ENCODE measurements at regions not wholly inside any gene's neighbourhood (a gene's known extent, or its start where the extent isn't known, plus 50 kb on each side); places are given as distances from the start of the nearest gene placed in this dataset.
A peak's percentile ranks its signal among the peaks of the same experiment; 100 is the strongest.
"Not testable (repeated sequence)": the region's sequence is repeated elsewhere in the genome, so short reads cannot be mapped to it uniquely, and the experiment has no call there.

DNA sequence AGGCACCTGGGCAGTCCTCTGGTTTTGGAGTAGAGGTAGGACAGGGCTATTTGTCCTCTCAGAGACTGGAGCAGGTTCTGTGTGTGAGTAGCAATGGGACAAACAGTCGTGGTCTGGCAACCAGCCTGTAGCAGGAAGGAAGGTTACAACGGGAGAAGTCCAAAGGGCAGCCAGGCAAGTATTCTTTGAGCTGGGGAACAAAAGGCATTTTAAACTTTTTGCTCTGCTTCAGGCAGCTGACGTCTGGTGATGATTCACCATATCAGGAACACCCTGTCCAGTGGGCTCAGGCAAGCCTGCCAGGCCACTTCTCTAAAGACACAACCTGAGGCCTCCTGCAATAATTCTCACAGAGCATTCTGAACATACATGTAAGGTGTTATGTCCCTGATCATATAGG, 215.8 kb downstream of the FAM72C start:
- H3K27ac ChIP-seq; H3K36me3 ChIP-seq (ENCODE audit: low read depth); H3K9ac ChIP-seq; DNase-seq; H3F3A ChIP-seq (ENCODE audit: insufficient read depth); H3K4me1 ChIP-seq (ENCODE audit: insufficient read depth); H3K9me2 ChIP-seq (ENCODE audit: insufficient read depth); H3K27me3 ChIP-seq (replicated peaks; ENCODE audit: insufficient read depth); H2AFZ ChIP-seq; H4K20me1 ChIP-seq (ENCODE audit: insufficient read depth); H3K9me3 ChIP-seq (ENCODE audit: low read depth); H3K4me2 ChIP-seq (ENCODE audit: unreplicated experiment); H3K4me3 ChIP-seq; H3K79me2 ChIP-seq (ENCODE audit: insufficient read depth); in situ Hi-C loops (cut with MboI): not testable (repeated sequence)
- WGBS, 2 experiments (ENCODE audit: low coverage in 1 of 2, low lambda C conversion rate in 2 of 2, missing lambda C conversion rate in 2 of 2): 14 to 25% methylated on average over 1 of the region's 3 CpGs

DNA sequence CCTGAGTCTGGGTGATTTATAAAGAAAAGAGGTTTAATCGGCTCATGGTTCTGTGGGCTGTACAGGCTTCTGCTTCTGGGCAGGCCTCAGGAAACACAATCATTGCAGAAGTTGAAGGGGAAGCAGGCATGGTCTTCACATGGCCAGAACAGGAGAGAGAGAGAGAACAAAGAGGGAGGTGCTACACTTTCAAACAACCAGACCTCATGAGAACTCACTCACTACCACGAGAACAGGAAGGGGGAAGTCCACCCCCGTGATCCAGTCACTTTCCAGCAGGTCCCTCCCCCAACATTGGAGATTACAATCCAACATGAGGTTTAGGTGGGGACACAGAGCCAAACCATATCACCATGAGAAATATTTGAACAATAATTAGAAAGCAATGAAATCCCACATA, 222.9 kb downstream of the FAM72C start:
- no peaks in the 10 kb centered on the region for H3K27me3 ChIP-seq (replicated peaks; ENCODE audit: insufficient read depth)
- H3K9me2 ChIP-seq (ENCODE audit: insufficient read depth): no peaks in the 10 kb centered on the region
- 10 to 38% methylated on average over 2 to 3 of the region's 3 CpGs for WGBS, 2 experiments (ENCODE audit: low coverage in 1 of 2, low lambda C conversion rate in 2 of 2, missing lambda C conversion rate in 2 of 2)
- H4K20me1 ChIP-seq (ENCODE audit: insufficient read depth): no peaks in the 10 kb centered on the region
- no peaks in the 10 kb centered on the region for H3K9me3 ChIP-seq (ENCODE audit: low read depth)
- TF ChIP-seq EZH2 (IDR thresholded peaks at IDR 0.05; ENCODE audit: insufficient read depth, poor library complexity, severe bottlenecking) (no peak), EZH2phosphoT487 (IDR thresholded peaks at IDR 0.05; ENCODE audit: insufficient read depth, low read depth) (no peak)
- no peak for DNase-seq
- H3K4me1 ChIP-seq (ENCODE audit: insufficient read depth): no peaks in the 10 kb centered on the region
- H3F3A ChIP-seq (ENCODE audit: insufficient read depth): no peaks in the 10 kb centered on the region
- no peak overlapping the region for H3K9ac ChIP-seq
- in situ Hi-C loops (cut with MboI): no loop called here
- H3K27ac ChIP-seq: no peak overlapping the region
- no peaks in the 10 kb centered on the region for H3K79me2 ChIP-seq (ENCODE audit: insufficient read depth)
- H3K36me3 ChIP-seq (ENCODE audit: low read depth): no peaks in the 10 kb centered on the region
- no peak overlapping the region for H3K4me3 ChIP-seq
- H2AFZ ChIP-seq: no peak overlapping the region
- no peak overlapping the region for H3K4me2 ChIP-seq (ENCODE audit: unreplicated experiment)

DNA sequence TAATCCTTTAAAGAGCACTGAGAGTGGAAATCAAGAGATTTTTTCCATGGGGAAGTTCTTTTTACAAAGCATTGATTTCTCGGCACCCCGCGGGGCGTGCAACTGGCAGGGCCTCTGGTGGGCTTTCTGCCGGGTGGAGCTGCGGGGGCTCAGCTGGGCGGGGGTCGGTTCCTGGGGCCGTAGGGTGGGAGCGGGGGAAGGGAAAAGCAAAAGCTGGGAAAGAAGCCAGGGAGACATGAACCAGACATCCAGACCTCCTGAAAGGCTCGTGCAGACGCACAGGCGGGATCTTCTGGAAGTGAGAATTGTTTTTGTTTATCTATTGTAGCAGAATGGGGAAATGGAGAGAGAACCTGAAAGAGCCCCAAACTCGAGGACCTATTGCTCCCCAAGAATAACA, 235.2 kb downstream of the FAM72C start:
- in situ Hi-C loops (cut with MboI): no loop called here
- TF ChIP-seq EZH2phosphoT487 (IDR thresholded peaks at IDR 0.05; ENCODE audit: insufficient read depth, low read depth) (no peak), EZH2 (IDR thresholded peaks at IDR 0.05; ENCODE audit: insufficient read depth, poor library complexity, severe bottlenecking) (no peak)
- Histone ChIP-seq H2AFZ (no peak overlapping the region), H3K4me2 (ENCODE audit: unreplicated experiment) (no peak overlapping the region), H3K36me3 (ENCODE audit: low read depth) (no peaks in the 10 kb centered on the region), H3K9me3 (ENCODE audit: low read depth) (no peaks in the 10 kb centered on the region), H3K27ac (no peak overlapping the region), H3K9me2 (ENCODE audit: insufficient read depth) (no peaks in the 10 kb centered on the region), H4K20me1 (ENCODE audit: insufficient read depth) (no peaks in the 10 kb centered on the region), H3F3A (ENCODE audit: insufficient read depth) (no peaks in the 10 kb centered on the region), H3K79me2 (ENCODE audit: insufficient read depth) (no peaks in the 10 kb centered on the region), H3K4me1 (ENCODE audit: insufficient read depth) (no peaks in the 10 kb centered on the region), H3K4me3 (no peak overlapping the region), H3K27me3 (replicated peaks; ENCODE audit: insufficient read depth) (no peaks in the 10 kb centered on the region), H3K9ac (no peak overlapping the region)
- DNase-seq: no peak
- 0 to 1% methylated on average over 7 to 14 of the region's 14 CpGs for WGBS, 2 experiments (ENCODE audit: low coverage in 1 of 2, low lambda C conversion rate in 2 of 2, missing lambda C conversion rate in 2 of 2)

DNA sequence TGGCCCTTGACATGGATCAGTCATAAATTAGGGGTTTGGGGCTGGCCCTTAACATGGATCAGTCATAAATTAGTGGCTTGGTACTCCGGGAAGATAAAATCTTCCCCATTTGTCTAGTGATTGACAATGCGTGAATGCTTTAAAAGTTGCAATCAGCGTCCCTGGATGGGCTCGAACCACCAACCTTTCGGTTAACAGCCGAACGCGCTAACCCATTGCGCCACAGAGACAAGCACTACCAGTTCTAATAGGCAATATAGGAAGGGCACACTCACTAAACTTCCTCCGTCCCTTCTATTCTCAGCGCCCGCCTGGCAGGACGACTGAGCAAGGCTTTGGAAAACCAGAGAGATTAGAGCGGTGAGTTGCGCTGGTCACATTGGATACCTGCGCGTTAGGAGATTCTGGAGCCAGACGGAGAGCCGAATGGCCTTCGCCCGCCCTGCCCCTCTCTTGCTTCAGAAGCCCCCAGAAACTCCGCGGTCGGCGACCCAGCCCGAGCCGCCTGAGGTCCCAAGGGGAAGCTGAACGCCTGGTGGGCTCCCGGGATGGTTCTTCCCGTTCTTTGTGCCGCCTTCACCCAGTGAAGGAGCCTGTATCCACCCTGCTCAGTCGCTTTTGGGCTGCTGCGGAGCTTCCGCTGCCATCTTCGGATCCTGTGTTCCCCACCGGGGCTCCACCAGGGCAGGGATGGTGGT, 235.9 kb downstream of the FAM72C start:
- Histone ChIP-seq H3F3A (ENCODE audit: insufficient read depth) (no peaks in the 10 kb centered on the region), H3K9me2 (ENCODE audit: insufficient read depth) (no peaks in the 10 kb centered on the region), H3K9ac (no peak overlapping the region), H3K79me2 (ENCODE audit: insufficient read depth) (no peaks in the 10 kb centered on the region), H3K4me3 (no peak overlapping the region), H2AFZ (no peak overlapping the region), H3K4me2 (ENCODE audit: unreplicated experiment) (no peak overlapping the region), H3K4me1 (ENCODE audit: insufficient read depth) (no peaks in the 10 kb centered on the region), H3K9me3 (ENCODE audit: low read depth) (no peaks in the 10 kb centered on the region), H3K36me3 (ENCODE audit: low read depth) (no peaks in the 10 kb centered on the region), H4K20me1 (ENCODE audit: insufficient read depth) (no peaks in the 10 kb centered on the region), H3K27me3 (replicated peaks; ENCODE audit: insufficient read depth) (no peaks in the 10 kb centered on the region), H3K27ac (no peak overlapping the region)
- 1 to 3% methylated on average over 16 to 26 of the region's 36 CpGs for WGBS, 2 experiments (ENCODE audit: low coverage in 1 of 2, low lambda C conversion rate in 2 of 2, missing lambda C conversion rate in 2 of 2)
- TF ChIP-seq EZH2 (IDR thresholded peaks at IDR 0.05; ENCODE audit: insufficient read depth, poor library complexity, severe bottlenecking) (no peak), EZH2phosphoT487 (IDR thresholded peaks at IDR 0.05; ENCODE audit: insufficient read depth, low read depth) (no peak)
- in situ Hi-C loops (cut with MboI): no loop called here
- DNase-seq: peak; percentile 32

DNA sequence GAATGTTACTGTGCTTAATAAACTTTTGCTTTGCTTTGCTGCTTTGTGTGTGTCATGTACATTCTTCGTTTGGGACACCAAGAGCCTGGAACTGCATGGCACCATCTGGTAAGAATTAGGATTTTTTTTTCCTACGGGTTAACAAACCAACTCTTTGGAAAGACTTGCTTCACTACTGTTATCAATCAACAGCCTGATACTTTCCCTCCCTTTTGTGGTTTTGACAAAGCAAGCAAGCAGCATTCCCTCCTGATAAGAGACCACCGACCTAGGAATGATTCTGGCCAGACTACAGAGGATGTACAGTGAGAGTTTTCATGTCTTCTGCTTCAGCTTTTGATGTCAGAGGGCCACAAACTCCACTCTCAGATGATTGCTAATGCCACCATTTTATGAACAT, 237.5 kb downstream of the FAM72C start:
- DNase-seq; in situ Hi-C loops (cut with MboI): not testable (repeated sequence)
- 0 to 2% methylated on average over 2 to 3 of the region's 3 CpGs for WGBS, 2 experiments (ENCODE audit: low coverage in 1 of 2, low lambda C conversion rate in 2 of 2, missing lambda C conversion rate in 2 of 2)

DNA sequence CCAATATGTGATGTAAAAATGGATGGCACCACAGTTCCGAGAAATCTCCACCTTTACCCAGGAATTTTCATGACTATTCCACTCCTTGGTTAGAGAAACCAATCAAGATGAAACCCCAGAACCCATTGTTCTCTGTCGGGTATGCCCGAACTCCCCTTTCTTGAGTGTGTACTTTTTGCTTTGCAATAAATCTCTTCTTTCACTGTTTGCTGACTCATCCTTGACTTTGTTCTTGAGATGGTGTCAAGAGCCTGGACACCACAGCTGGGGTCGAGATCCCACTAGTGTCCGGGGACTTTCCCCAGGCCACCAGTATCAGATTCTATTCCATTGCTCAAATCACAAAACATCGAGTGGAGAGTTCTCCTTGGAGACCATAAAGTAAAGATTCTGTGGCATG, 240.9 kb downstream of the FAM72C start:
- H3K4me1 ChIP-seq (ENCODE audit: insufficient read depth); H3K9me2 ChIP-seq (ENCODE audit: insufficient read depth); H3K9ac ChIP-seq; DNase-seq; H3K9me3 ChIP-seq (ENCODE audit: low read depth); H3K4me2 ChIP-seq (ENCODE audit: unreplicated experiment); H2AFZ ChIP-seq; H3K4me3 ChIP-seq; H3K36me3 ChIP-seq (ENCODE audit: low read depth); H3F3A ChIP-seq (ENCODE audit: insufficient read depth); H3K27me3 ChIP-seq (replicated peaks; ENCODE audit: insufficient read depth); H4K20me1 ChIP-seq (ENCODE audit: insufficient read depth); in situ Hi-C loops (cut with MboI); H3K79me2 ChIP-seq (ENCODE audit: insufficient read depth); H3K27ac ChIP-seq: not testable (repeated sequence)
- 73 to 79% methylated on average over 6 of the region's 6 CpGs for WGBS, 2 experiments (ENCODE audit: low coverage in 1 of 2, low lambda C conversion rate in 2 of 2, missing lambda C conversion rate in 2 of 2)

More for the DNA sequence above, 237.5 kb downstream of the FAM72C start:
- not testable (repeated sequence) for H3K4me3 ChIP-seq; H3K27ac ChIP-seq; H3K9me3 ChIP-seq (ENCODE audit: low read depth); H3F3A ChIP-seq (ENCODE audit: insufficient read depth); H3K4me2 ChIP-seq (ENCODE audit: unreplicated experiment); H3K9ac ChIP-seq; H2AFZ ChIP-seq; H3K4me1 ChIP-seq (ENCODE audit: insufficient read depth); H4K20me1 ChIP-seq (ENCODE audit: insufficient read depth); H3K79me2 ChIP-seq (ENCODE audit: insufficient read depth); H3K36me3 ChIP-seq (ENCODE audit: low read depth); H3K9me2 ChIP-seq (ENCODE audit: insufficient read depth); H3K27me3 ChIP-seq (replicated peaks; ENCODE audit: insufficient read depth)

DNA sequence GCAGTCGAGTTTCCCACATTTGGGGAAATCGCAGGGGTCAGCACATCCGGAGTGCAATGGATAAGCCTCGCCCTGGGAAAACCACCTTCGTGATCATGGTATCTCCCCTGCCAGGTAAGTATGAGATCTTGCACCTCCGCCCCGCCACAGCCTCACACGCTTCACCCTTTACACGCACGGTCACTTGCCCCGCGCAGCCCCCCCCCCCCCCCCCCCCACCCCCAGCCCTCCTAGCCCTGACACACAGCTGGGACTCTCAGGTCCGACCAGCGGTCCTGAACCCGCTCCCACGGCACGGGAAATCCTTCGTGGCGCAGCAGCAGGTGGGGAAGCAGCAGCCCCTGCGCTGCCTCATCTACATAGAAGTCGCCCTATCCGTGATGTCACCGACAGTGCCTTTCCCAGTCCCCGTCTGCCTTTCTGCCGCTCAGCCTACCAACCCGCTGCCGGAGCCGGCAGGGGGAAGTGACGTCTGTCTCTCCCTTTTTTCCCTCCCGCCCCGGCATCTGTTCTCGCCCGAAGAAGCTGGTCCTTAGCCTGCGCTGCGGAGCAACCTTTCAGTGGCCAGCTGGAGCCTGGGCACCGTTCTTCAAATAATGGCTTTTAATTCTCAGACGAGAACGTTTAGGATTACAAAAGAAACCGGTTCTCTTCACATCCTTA, 242.2 kb downstream of the FAM72C start:
- DNase-seq: peak; percentile 3
- H3K4me1 ChIP-seq (ENCODE audit: insufficient read depth); H3K9me3 ChIP-seq (ENCODE audit: low read depth); H3K9me2 ChIP-seq (ENCODE audit: insufficient read depth); H3K9ac ChIP-seq; H4K20me1 ChIP-seq (ENCODE audit: insufficient read depth); H3F3A ChIP-seq (ENCODE audit: insufficient read depth); H3K27me3 ChIP-seq (replicated peaks; ENCODE audit: insufficient read depth); H3K27ac ChIP-seq; in situ Hi-C loops (cut with MboI); H3K79me2 ChIP-seq (ENCODE audit: insufficient read depth); H2AFZ ChIP-seq; H3K4me3 ChIP-seq; H3K4me2 ChIP-seq (ENCODE audit: unreplicated experiment); H3K36me3 ChIP-seq (ENCODE audit: low read depth): not testable (repeated sequence)
- WGBS, 2 experiments (ENCODE audit: low coverage in 1 of 2, low lambda C conversion rate in 2 of 2, missing lambda C conversion rate in 2 of 2): 0% methylated on average over 3 of the region's 39 CpGs; no CpG with 5 or more reads in 1 of the 2 experiments

Measured in GM23248 (cell line).